GM12878 (cell line): ENCODE measurements at regions not wholly inside any gene's neighbourhood (a gene's known extent, or its start where the extent isn't known, plus 50 kb on each side); places are given as distances from the start of the nearest gene placed in this dataset.

Experiments used
- ATAC-seq: fragments of 200-7000 bp; cut with Tn5 transposase; 3 replicates; pipeline ENCODE4 v1.9.1; 2020; ENCODE audit warnings: mild to moderate bottlenecking, moderate library complexity
- BruUV-seq: library from RNA; stranded (reverse); fragments of 400-500 nt; replicated peaks from 2 replicates; lab custom pipeline; 2021; lab: Mats Ljungman, UMichigan
- CTCF ChIA-PET: fragments of 300-600 bp; sonication (Branson Sonifier 250); formaldehyde crosslinking; extraction: SDS; loops from one replicate; lab custom pipeline; 2021; ENCODE audit warnings: inconsistent platforms; lab: Yijun Ruan, JAX
- POLR2A ChIA-PET: fragments of 350-600 bp; formaldehyde crosslinking; extraction: SDS; loops from one replicate; lab custom pipeline; 2021; ENCODE audit warnings: inconsistent platforms; lab: Charles Lee
- RAD21 ChIA-PET: fragments of 300-600 bp; sonication (Branson Sonifier 250); formaldehyde crosslinking; loops from one replicate; lab custom pipeline; 2023; ENCODE audit warnings: antibody characterized with exemption; ENCODE audit not compliant: unreplicated experiment; lab: Charles Lee
- SMC1A ChIA-PET: fragments of 300-600 bp; sonication (Branson Sonifier 250); formaldehyde crosslinking; loops from one replicate; lab custom pipeline; 2023; ENCODE audit not compliant: unreplicated experiment, uncharacterized antibody; lab: Charles Lee
- DNase-seq: peaks from one replicate; pipeline ENCODE4 v3.0.0-alpha.2; 2011; ENCODE audit warnings: low read depth, low spot score
- FAIRE-seq: peaks from 3 replicates; lab custom pipeline; 2011; peaks lifted over from hg19 to GRCh38; lab: Jason Lieb, UNC
- H2AFZ ChIP-seq: 2 replicates; pipeline ENCODE4 v1.6.0; 2011; ENCODE audit warnings: low read depth, low read length, control low read depth; ENCODE audit not compliant: control insufficient read depth
- H3K27ac ChIP-seq: 2 replicates; pipeline ENCODE4 v1.5.1; 2011; ENCODE audit warnings: control low read depth; ENCODE audit not compliant: control insufficient read depth, insufficient read depth
- H3K27me3 ChIP-seq, 2 experiments: replicated peaks in 1 of 2; 2 replicates each; pipeline versions ENCODE4 v1.6.0 to v1.6.1; 2011; ENCODE audit warnings: low read length in 1 of 2; ENCODE audit not compliant: control insufficient read depth in 2 of 2, insufficient read depth in 2 of 2
- H3K36me3 ChIP-seq, 2 experiments: 2 replicates each; pipeline ENCODE4 v1.5.1; 2011; ENCODE audit warnings: low read length in 1 of 2; ENCODE audit not compliant: control insufficient read depth in 2 of 2, insufficient read depth in 2 of 2
- H3K4me1 ChIP-seq: 2 replicates; pipeline ENCODE4 v1.6.1; 2011; ENCODE audit warnings: mild to moderate bottlenecking, low read length, moderate library complexity, mixed read lengths; ENCODE audit not compliant: control insufficient read depth, insufficient read depth
- H3K4me2 ChIP-seq: 2 replicates; pipeline ENCODE4 v1.6.0; 2011; ENCODE audit warnings: control low read depth; ENCODE audit not compliant: control insufficient read depth, insufficient read depth
- H3K4me3 ChIP-seq: fragments of 200-600 bp; sonication (generic); 2 replicates; pipeline ENCODE4 v1.5.1; 2016
- H3K79me2 ChIP-seq: 2 replicates; pipeline ENCODE4 v1.6.0; 2011; ENCODE audit warnings: low read length; ENCODE audit not compliant: control insufficient read depth, insufficient read depth
- H3K9ac ChIP-seq: 2 replicates; pipeline ENCODE4 v1.8.0; 2011; ENCODE audit warnings: low read length, control low read depth, mixed read lengths; ENCODE audit not compliant: control insufficient read depth, insufficient read depth
- H3K9me3 ChIP-seq: replicated peaks from 3 replicates; pipeline ENCODE4 v1.5.1; 2011; ENCODE audit warnings: mild to moderate bottlenecking, low read length; ENCODE audit not compliant: control insufficient read depth, insufficient read depth
- H4K20me1 ChIP-seq: 2 replicates; pipeline ENCODE4 v1.6.0; 2011; ENCODE audit not compliant: control insufficient read depth, insufficient read depth
- CEBPB ChIP-seq, 2 experiments: fragments of 150-350 bp in 1 of 2; IDR thresholded peaks; 2 replicates each; pipeline ENCODE4 v1.6.1; 2012 to 2014; ENCODE audit warnings: low read depth in 2 of 2, low read length in 2 of 2, borderline replicate concordance in 1 of 2, inconsistent platforms in 1 of 2
- EZH2 ChIP-seq: IDR thresholded peaks from 2 replicates; pipeline ENCODE4 v1.6.1; 2012; ENCODE audit warnings: low read depth, mild to moderate bottlenecking, control low read depth, inconsistent platforms, low read length, borderline replicate concordance; ENCODE audit not compliant: control insufficient read depth
- MEF2B ChIP-seq: fragments of 450-650 bp; IDR thresholded peaks from 2 replicates; pipeline ENCODE4 v1.6.1; 2018; ENCODE audit warnings: mild to moderate bottlenecking, moderate library complexity; ENCODE audit not compliant: partially characterized antibody, poor library complexity, severe bottlenecking
- RELA ChIP-seq: fragments of 450-650 bp; IDR thresholded peaks from 2 replicates; pipeline ENCODE4 v1.8.0; 2014; ENCODE audit warnings: borderline replicate concordance; ENCODE audit not compliant: partially characterized antibody
- RFX5 ChIP-seq: IDR thresholded peaks from 2 replicates; pipeline ENCODE4 v1.6.1; 2011; ENCODE audit warnings: low read depth, low read length, improper control_type of control experiment
- SRF ChIP-seq, 2 experiments: IDR thresholded peaks; 2 replicates each; pipeline ENCODE4 v1.6.1; 2011; ENCODE audit warnings: low read depth in 2 of 2, low read length in 2 of 2, mild to moderate bottlenecking in 1 of 2, moderate library complexity in 1 of 2
- WRNIP1 ChIP-seq: IDR thresholded peaks from 2 replicates; pipeline ENCODE4 v1.6.1; 2011; ENCODE audit warnings: low read depth, low read length, improper control_type of control experiment, borderline replicate concordance
- ZNF217 ChIP-seq: fragments of 450-650 bp; IDR thresholded peaks from 2 replicates; pipeline ENCODE4 v1.6.1; 2017; ENCODE audit warnings: antibody characterized with exemption, mild to moderate bottlenecking
- WGBS: methylation state at CpG from one replicate; pipeline ENCODE4 v1.1.6; 2016; ENCODE audit warnings: low lambda C conversion rate; ENCODE audit not compliant: insufficient replicate concordance, insufficient coverage; ENCODE audit errors: missing lambda C conversion rate; 5-methylcytosine and 5-hydroxymethylcytosine counted together
- in situ Hi-C: fragments of 300-500 bp; cut with MboI; formaldehyde crosslinking; loops from 9 replicates; pipeline ENCODE4 v1.14.3; 2018; ENCODE audit warnings: mixed read lengths
- intact Hi-C: fragments of 100-400 bp; cut with micrococcal nuclease; formaldehyde crosslinking; loops from one replicate; pipeline ENCODE4 v1.14.2; 2022; ENCODE audit not compliant: unreplicated experiment
- TF ChIP-seq, protein P1 (sequence below): fragments of 450-650 bp; IDR thresholded peaks from 2 replicates; pipeline ENCODE4 v1.6.1; 2017; ENCODE audit warnings: mild to moderate bottlenecking, moderate library complexity
- TF ChIP-seq, protein P2 (sequence below): fragments of 450-650 bp; IDR thresholded peaks from 2 replicates; pipeline ENCODE4 v1.6.1; 2017; ENCODE audit warnings: mild to moderate bottlenecking, low read depth, inconsistent platforms; ENCODE audit not compliant: poor library complexity, severe bottlenecking
- TF ChIP-seq, protein P3 (sequence below): IDR thresholded peaks from 2 replicates; pipeline ENCODE4 v1.6.1; 2012; ENCODE audit warnings: low read depth, low read length, improper control_type of control experiment

DNA sequence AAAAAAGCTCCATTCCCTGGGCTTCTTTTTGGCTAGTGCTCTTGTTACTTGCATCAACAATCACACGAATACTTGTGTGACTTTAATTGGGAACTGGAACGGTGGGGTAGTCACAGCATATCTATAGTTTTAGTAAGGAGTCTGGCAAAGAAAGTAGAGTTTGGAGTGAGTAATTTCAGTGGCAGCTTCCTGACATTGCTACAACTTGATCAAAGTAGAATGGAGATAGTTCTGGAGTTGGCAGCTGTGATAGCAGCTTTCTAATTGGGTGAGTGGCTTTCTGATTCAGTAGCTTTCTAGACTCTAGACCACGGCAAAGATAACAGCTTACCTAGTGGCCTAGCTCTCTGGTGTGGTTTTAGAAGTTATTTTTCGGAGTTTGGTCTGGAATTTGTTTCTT is 475.0 kb downstream of the TUSC7 start:
- in situ Hi-C loops (no loop called here), intact Hi-C loops (no loop called here)
- SMC1A ChIA-PET: no interaction called here
- no peak overlapping the region for H3K27ac ChIP-seq
- H3K27me3 ChIP-seq: no peaks in the 10 kb centered on the region
- no peaks in the 10 kb centered on the region for H3K36me3 ChIP-seq
- RAD21 ChIA-PET: interaction anchor here (0.6 kb wide), 1 partner anchor 127 kb away, joined by 3 read pairs; no protein-coding TSS in a partner anchor
- no peaks in the 10 kb centered on the region for H3K4me1 ChIP-seq
- WGBS: 9% methylated on average over 4 of the region's 4 CpGs
- BruUV-seq: no TSS peak
- POLR2A ChIA-PET: no interaction called here
- H4K20me1 ChIP-seq: no peaks in the 10 kb centered on the region
- CTCF ChIA-PET: interaction anchor here (0.7 kb wide), 1 partner anchor 126 kb away, joined by 3 read pairs; no protein-coding TSS in a partner anchor
- no peak for FAIRE-seq
- H3K79me2 ChIP-seq: no peaks in the 10 kb centered on the region
- no peak overlapping the region for H2AFZ ChIP-seq
- no peak for DNase-seq
- no peak overlapping the region for H3K4me2 ChIP-seq
- no peak overlapping the region for H3K9ac ChIP-seq
- no peak for ATAC-seq
- H3K9me3 ChIP-seq: no peaks in the 10 kb centered on the region
- H3K4me3 ChIP-seq: no peak overlapping the region
- TF ChIP-seq, protein P1, sequence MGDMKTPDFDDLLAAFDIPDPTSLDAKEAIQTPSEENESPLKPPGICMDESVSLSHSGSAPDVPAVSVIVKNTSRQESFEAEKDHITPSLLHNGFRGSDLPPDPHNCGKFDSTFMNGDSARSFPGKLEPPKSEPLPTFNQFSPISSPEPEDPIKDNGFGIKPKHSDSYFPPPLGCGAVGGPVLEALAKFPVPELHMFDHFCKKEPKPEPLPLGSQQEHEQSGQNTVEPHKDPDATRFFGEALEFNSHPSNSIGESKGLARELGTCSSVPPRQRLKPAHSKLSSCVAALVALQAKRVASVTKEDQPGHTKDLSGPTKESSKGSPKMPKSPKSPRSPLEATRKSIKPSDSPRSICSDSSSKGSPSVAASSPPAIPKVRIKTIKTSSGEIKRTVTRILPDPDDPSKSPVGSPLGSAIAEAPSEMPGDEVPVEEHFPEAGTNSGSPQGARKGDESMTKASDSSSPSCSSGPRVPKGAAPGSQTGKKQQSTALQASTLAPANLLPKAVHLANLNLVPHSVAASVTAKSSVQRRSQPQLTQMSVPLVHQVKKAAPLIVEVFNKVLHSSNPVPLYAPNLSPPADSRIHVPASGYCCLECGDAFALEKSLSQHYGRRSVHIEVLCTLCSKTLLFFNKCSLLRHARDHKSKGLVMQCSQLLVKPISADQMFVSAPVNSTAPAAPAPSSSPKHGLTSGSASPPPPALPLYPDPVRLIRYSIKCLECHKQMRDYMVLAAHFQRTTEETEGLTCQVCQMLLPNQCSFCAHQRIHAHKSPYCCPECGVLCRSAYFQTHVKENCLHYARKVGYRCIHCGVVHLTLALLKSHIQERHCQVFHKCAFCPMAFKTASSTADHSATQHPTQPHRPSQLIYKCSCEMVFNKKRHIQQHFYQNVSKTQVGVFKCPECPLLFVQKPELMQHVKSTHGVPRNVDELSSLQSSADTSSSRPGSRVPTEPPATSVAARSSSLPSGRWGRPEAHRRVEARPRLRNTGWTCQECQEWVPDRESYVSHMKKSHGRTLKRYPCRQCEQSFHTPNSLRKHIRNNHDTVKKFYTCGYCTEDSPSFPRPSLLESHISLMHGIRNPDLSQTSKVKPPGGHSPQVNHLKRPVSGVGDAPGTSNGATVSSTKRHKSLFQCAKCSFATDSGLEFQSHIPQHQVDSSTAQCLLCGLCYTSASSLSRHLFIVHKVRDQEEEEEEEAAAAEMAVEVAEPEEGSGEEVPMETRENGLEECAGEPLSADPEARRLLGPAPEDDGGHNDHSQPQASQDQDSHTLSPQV: no peak
- TF ChIP-seq SRF (IDR thresholded peaks at IDR 0.05; ENCODE audit: low read depth in 2 of 2, low read length in 2 of 2): no peak
- TF ChIP-seq, protein P2, sequence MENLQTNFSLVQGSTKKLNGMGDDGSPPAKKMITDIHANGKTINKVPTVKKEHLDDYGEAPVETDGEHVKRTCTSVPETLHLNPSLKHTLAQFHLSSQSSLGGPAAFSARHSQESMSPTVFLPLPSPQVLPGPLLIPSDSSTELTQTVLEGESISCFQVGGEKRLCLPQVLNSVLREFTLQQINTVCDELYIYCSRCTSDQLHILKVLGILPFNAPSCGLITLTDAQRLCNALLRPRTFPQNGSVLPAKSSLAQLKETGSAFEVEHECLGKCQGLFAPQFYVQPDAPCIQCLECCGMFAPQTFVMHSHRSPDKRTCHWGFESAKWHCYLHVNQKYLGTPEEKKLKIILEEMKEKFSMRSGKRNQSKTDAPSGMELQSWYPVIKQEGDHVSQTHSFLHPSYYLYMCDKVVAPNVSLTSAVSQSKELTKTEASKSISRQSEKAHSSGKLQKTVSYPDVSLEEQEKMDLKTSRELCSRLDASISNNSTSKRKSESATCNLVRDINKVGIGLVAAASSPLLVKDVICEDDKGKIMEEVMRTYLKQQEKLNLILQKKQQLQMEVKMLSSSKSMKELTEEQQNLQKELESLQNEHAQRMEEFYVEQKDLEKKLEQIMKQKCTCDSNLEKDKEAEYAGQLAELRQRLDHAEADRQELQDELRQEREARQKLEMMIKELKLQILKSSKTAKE: no peak
- TF ChIP-seq, protein P3, sequence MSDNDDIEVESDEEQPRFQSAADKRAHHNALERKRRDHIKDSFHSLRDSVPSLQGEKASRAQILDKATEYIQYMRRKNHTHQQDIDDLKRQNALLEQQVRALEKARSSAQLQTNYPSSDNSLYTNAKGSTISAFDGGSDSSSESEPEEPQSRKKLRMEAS: no peak
- TF ChIP-seq RELA: no peak
- TF ChIP-seq ZNF217: no peak
- TF ChIP-seq RFX5: no peak
- no peak for TF ChIP-seq CEBPB (IDR thresholded peaks at IDR 0.05; ENCODE audit: borderline replicate concordance in 1 of 2, low read depth in 2 of 2, low read length in 2 of 2)
- TF ChIP-seq EZH2: no peak
- no peak for TF ChIP-seq MEF2B
- TF ChIP-seq WRNIP1: no peak
